ENCODE measurements at regions not wholly inside any gene's neighbourhood (a gene's known extent, or its start where the extent isn't known, plus 50 kb on each side); places are given as distances from the start of the nearest gene placed in this dataset.

DNA sequence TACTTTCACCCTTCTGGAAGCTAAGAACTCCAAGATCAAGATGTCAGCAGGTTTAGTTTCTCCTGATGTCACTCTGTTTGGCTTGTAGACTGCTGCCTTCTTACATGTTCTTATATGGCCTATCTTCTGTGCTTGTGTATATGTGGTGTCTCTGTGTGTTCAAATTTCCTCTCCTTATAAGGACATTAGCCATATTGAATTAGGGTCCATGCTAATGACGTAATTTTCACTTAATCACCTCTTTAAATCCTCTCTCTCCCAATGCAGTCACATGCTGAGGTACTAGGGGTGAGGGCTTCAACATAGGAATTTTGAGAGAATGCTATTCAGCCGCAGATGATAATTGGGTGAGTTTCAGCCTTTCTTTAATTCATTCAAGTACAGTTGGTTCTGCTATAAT is 458.3 kb upstream of the SYT4 start:
- Histone ChIP-seq H3K4me3 (ENCODE audit: control extremely low read depth in 1 of 5, extremely low read depth in 1 of 5, insufficient read depth in 1 of 5, low read depth in 2 of 5, low read length in 4 of 5) (no peak overlapping the region), H3K4me1 (ENCODE audit: control insufficient read depth in 2 of 2, insufficient read depth in 2 of 2, low read length in 2 of 2) (no peaks in the 10 kb centered on the region), H3K9ac (ENCODE audit: low read length) (no peak overlapping the region), H4K20me1 (ENCODE audit: control insufficient read depth, insufficient read depth, low read length, poor library complexity, severe bottlenecking) (no peaks in the 10 kb centered on the region), H3K27me3 (replicated peaks in 1 of 4; ENCODE audit: control extremely low read depth in 1 of 4, control insufficient read depth in 3 of 4, insufficient read depth in 4 of 4, low read length in 3 of 4) (no peaks in the 10 kb centered on the region), H3K27ac (ENCODE audit: low read length in 2 of 2) (no peak overlapping the region), H2AFZ (ENCODE audit: insufficient read depth, low read depth, low read length, poor library complexity, severe bottlenecking) (no peak overlapping the region), H3K9me3 (ENCODE audit: control extremely low read depth in 1 of 3, control insufficient read depth in 2 of 3, insufficient read depth in 1 of 3, low read length in 2 of 3) (peaks cover 0 to under 1% (median 0%) of the 10 kb centered on the region in 3 donors), H3K36me3 (replicated peaks in 1 of 2; ENCODE audit: control extremely low read depth in 1 of 2, control insufficient read depth in 1 of 2, extremely low read depth in 1 of 2, insufficient read depth in 2 of 2, low read length in 1 of 2) (no peaks in the 10 kb centered on the region), H3K4me2 (replicated peaks; ENCODE audit: low read depth, low read length, poor library complexity, severe bottlenecking) (no peak overlapping the region), H3K79me2 (ENCODE audit: control insufficient read depth, insufficient read depth, low read length) (no peaks in the 10 kb centered on the region)
- Mint-ChIP-seq H3K9me3 (ENCODE audit: insufficient read depth) (no peaks in the 10 kb centered on the region), H3K27ac (no peak overlapping the region), H3K4me1 (no peaks in the 10 kb centered on the region), H3K4me3 (no peak overlapping the region), H3K27me3 (no peaks in the 10 kb centered on the region)
- ATAC-seq (ENCODE audit: low read depth) (no peak), DNase-seq (no peak)
- TF ChIP-seq EZH2 (IDR thresholded peaks at IDR 0.05; ENCODE audit: borderline replicate concordance, insufficient read depth, low read depth, low read length, poor library complexity, severe bottlenecking) (no peak), CTCF (IDR thresholded peaks at IDR 0.05) (no peak)
- intact Hi-C loops (cut with micrococcal nuclease), result no loop called here
- CTCF ChIA-PET, result no interaction called here
- POLR2A ChIA-PET, result no interaction called here
- WGBS (ENCODE audit: insufficient coverage), result no CpG with 5 or more reads among the region's 2 CpGs

DNA sequence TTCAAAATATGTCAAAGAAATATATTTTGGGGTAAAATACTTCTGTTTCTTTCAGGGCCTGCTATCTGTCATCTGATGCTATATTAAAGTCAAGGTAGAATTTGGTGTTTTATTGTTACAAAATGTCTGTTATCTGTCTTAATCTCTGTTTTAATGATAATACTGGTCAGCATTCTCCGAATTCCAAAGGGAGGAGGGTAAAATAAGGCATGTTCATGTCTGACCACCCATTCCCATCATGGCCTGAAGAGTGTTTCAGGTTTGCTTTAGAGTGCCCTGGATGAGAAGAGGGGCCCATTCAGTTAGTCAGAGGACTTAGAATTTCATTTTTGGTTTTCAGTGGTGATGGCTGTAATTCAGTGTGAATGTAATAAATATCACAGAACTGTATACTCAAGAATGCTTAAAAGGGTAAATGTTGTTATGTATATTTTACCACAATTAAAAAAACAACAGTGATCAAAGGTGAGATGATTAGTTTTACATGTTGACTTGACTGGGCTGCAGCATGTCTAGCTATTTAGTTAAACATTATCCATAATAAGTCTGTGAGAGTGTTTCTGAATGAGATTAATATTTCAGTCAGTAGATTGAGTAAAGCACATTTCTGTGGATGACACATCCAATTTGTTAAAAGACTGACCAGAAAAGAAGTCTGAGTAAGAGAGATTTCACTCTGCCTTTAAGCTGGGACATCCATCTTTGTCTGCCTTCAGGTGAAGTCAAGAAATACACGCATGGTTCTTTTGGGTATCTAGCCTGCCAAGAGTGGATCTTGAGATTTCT is 467.9 kb upstream of the SYT4 start:
- Histone ChIP-seq H3K9ac (ENCODE audit: low read length) (no peak overlapping the region), H3K4me1 (ENCODE audit: control insufficient read depth in 2 of 2, insufficient read depth in 2 of 2, low read length in 2 of 2) (no peaks in the 10 kb centered on the region), H3K4me3 (ENCODE audit: control extremely low read depth in 1 of 5, extremely low read depth in 1 of 5, insufficient read depth in 1 of 5, low read depth in 2 of 5, low read length in 4 of 5) (no peak overlapping the region), H3K79me2 (ENCODE audit: control insufficient read depth, insufficient read depth, low read length) (no peaks in the 10 kb centered on the region), H3K4me2 (replicated peaks; ENCODE audit: low read depth, low read length, poor library complexity, severe bottlenecking) (no peak overlapping the region), H3K27ac (ENCODE audit: low read length in 2 of 2) (no peak overlapping the region), H3K36me3 (replicated peaks in 1 of 2; ENCODE audit: control extremely low read depth in 1 of 2, control insufficient read depth in 1 of 2, extremely low read depth in 1 of 2, insufficient read depth in 2 of 2, low read length in 1 of 2) (no peaks in the 10 kb centered on the region), H3K27me3 (replicated peaks in 1 of 4; ENCODE audit: control extremely low read depth in 1 of 4, control insufficient read depth in 3 of 4, insufficient read depth in 4 of 4, low read length in 3 of 4) (no peaks in the 10 kb centered on the region), H3K9me3 (ENCODE audit: control extremely low read depth in 1 of 3, control insufficient read depth in 2 of 3, insufficient read depth in 1 of 3, low read length in 2 of 3) (peaks cover 0 to 3% (median 0%) of the 10 kb centered on the region in 3 donors), H4K20me1 (ENCODE audit: control insufficient read depth, insufficient read depth, low read length, poor library complexity, severe bottlenecking) (no peaks in the 10 kb centered on the region), H2AFZ (ENCODE audit: insufficient read depth, low read depth, low read length, poor library complexity, severe bottlenecking) (no peak overlapping the region)
- TF ChIP-seq EZH2 (IDR thresholded peaks at IDR 0.05; ENCODE audit: borderline replicate concordance, insufficient read depth, low read depth, low read length, poor library complexity, severe bottlenecking), result no peak
- no peak for TF ChIP-seq CTCF (IDR thresholded peaks at IDR 0.05)
- Mint-ChIP-seq H3K27me3 (no peaks in the 10 kb centered on the region), H3K27ac (no peak overlapping the region), H3K4me3 (no peak overlapping the region), H3K9me3 (ENCODE audit: insufficient read depth) (no peaks in the 10 kb centered on the region), H3K4me1 (no peaks in the 10 kb centered on the region)
- WGBS (ENCODE audit: insufficient coverage), result 83% methylated on average over 2 of the region's 2 CpGs
- intact Hi-C loops (cut with micrococcal nuclease), result no loop called here
- DNase-seq (no peak), ATAC-seq (ENCODE audit: low read depth) (no peak)
- ChIA-PET CTCF (no interaction called here), POLR2A (no interaction called here)

All from B cell (primary cell).